GM19463 (cell line): ENCODE measurements at regions not wholly inside any gene's neighbourhood (a gene's known extent, or its start where the extent isn't known, plus 50 kb on each side); places are given as distances from the start of the nearest gene placed in this dataset.
"Not testable (repeated sequence)": the region's sequence is repeated elsewhere in the genome, so short reads cannot be mapped to it uniquely, and the experiment has no call there.

Experiments used
- ATAC-seq: cut with Tn5 transposase; IDR thresholded peaks from one replicate; pipeline ENCODE4 v1.9.1; 2021; ENCODE audit warnings: mild to moderate bottlenecking, moderate library complexity; ENCODE audit not compliant: unreplicated experiment

DNA sequence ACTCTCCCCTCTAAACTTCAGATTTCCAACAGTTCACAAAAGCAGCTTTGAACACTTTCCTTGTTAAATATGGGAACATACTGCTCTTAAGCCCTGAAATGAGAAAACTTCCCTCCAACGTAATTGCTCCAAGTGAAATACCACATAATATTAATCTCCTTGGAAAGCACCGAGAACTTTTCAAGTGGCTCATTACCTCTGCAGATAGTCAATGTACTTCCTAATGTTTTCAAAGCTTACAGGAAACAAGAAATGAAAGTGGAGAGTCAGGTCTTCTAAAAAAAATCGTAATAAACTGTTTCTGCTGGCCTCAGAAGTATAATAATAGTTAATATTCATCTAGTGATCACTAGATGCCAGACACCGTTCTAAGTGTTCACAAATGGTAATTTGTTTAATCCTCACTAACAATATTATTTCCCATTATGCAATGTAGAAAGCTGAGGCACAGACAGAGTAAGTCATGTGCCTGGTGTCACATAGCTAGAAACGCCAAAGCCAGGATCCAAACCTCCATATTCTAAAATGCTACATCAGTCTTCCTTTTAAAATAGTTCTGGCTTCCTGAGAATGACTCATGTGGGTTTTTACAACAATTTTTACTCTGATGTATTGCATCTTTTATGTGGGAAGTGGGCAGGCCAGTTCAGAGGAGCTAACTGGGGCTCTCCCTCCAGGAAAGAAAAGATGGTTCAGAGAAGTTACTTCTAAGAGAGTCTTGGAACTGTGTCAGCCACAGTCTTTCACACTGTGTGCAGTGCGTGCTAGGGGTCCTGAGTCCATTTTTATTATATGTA, 177.2 kb downstream of the PLPPR4 start:
- ATAC-seq = peak; percentile 45

DNA sequence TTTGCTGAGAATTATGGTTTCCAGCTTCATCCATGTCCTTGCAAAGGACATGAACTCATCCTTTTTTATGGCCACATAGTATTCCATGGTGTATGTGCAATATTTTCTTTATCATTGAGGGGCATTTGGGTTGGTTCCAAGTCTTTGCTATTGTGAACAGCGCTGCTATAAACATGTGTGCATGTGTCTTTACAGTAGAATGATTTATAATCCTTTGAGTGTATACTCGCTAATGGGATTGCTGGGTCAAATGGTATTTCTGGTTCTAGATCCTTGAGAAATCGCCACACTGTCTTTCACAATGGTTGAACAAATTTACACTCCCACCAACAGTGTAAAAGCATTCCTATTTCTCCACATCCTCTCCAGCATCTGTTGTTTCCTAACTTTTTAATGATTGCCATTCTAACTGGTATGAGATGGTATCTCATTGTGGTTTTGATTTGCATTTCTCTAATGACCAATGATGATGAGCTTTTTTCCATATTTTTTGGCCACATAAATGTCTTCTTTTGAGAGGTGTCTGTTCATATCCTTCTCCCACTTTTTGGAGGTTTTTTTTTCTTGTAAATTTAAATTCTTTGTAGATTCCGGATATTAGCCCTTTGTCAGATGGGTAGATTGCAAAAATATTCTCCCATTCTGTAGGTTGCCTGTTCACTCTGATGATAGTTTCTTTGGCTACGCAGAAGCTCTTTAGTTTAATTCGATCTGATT, 180.1 kb downstream of the PLPPR4 start:
- not testable (repeated sequence) for ATAC-seq

DNA sequence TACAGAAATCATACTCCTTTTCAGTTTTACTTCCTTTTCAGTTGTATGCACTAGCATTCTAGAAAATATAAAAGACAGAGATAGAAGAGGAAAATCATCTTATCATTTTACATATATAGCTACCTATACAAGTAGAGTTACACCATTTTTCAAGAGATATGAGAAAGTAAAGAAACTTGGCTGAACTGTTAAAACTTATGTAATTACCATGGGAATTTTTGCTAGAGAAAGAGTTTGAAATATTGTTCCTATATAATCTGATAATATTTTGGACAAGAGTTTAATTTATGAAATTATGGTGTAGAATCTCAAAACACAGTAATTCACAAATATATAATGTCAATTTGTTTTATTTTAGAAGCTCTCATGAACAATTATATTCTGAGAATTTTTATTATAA, 180.8 kb downstream of the PLPPR4 start:
- no peak for ATAC-seq

DNA sequence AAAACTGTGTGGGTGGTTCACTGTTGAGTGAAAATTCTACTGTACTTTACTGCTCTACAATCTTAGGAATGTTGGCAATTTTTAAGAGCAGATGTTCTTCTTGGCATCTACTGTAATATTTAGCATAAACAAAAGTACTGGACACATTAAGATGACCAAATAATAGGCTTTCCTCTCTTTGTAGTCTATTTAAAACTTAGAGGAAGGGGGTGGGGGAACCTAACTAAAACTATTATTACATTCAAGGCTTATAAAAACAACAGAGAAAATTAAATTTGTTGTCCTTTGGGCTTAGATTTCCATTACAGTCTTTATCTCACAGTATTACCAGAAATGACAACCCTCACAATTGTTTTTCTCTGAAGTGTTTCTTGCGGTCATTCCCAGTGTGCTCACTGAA, 181.2 kb downstream of the PLPPR4 start:
- no peak for ATAC-seq

DNA sequence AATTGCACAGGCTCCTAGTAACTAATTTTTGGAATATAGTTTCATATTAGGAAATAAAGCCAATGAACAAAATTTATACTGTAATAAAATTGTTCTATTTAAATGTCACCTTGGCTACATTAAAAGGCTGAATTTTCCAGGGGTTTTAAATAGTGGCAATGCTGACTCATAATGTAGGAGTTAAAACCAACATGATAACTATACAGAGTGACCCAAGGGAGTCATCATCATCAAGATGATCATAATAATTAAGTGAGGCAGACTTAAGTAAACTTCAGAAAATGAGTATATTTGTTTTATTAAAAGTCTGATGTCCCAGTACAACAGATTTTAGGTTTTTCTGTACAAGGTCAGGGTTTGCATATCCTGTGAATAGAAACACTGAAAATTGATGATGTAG, 183.4 kb downstream of the PLPPR4 start:
- no peak for ATAC-seq

DNA sequence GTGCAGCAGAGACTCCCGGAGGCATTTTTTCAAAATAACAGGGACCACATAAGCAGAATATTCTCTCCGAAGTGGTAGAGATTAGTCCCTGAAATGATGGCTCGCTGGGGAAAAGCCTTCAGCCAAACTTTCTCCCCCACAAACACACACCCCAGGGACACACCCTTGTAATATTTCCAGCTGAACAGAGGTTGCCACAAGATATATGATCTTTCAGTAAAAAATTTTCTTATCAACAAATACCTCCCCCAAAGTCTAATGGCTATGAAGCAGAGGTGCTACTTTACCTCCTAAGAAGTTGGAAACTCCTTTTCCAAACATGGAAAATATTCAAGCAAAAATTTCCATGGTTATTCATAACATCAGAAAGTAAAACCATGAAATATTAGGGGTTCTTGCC, 190.2 kb upstream of the PALMD start:
- no peak for ATAC-seq

DNA sequence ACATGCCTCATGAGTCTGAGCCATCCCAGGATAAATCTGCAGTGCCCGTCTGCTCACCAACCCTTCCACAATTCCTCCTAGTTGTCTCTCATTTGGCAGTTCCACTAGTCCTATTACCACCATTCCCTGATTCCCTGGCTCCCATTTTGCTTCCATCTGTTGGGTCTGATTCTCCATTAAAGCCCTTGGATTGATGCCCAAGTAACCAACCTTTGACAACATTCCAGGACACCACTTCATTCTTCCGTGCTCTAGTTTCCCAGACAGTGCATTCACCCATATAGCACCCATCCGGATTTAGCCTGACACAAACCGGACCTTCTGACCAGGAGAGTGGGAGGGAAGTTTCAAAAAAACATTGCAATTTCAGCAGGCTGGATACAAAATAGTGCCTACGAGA, 189.4 kb upstream of the PALMD start:
- no peak for ATAC-seq

DNA sequence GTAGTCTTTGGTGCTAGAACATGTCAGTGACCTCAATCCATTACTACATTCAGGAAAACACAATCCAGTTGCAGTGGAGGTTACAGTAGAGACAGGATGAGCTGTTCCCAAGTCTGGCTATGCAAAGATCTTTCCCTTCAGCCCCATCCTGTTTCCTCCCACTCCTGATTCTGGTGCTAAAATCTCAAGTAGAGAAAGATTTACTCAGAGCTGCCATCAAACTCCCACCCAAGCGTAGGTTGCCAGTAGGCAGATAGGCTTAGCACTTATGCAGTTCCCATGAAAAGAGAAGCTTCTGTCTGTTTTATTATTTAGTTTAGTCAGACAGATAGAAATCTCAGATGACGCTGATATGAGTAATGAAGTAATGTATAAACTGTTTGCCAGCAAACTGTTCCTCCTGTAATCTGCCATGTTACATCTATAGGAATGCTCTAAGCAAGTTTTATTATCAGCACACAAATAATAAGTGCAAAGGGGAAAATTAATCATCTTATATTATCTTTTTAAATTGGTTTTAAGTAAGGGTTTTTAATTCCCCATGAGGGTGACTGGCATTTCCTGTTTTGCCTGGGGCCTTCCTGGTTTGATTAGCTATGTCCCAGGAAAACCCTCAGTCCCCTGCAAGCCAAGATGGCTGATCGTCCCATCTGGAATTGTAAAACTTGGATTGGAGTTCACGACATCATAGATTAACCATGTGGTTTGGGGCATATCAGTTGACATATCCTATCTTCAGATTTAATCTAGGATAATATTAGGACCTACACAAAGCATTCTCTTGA, 188.3 kb upstream of the PALMD start:
- ATAC-seq = no peak

DNA sequence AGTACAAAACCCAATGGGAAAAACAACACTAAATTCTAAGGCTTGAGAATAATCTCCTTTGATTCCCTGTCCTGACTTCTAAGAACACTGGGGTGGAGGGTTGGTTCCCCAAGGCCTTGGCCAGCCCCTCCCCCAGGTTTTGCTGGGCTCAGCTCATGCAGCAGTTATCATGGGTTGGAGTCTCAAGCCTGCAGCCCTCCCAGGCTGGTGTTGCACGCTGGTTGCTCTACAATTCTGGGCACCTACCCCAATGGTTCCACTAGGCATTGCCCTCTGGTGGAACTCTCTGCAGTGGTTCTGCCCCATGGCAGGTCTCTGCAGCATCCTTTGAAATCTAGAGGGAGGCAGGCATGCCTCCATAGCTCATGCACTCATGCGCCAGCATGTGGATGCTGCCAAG, 184.4 kb upstream of the PALMD start:
- no peak for ATAC-seq

DNA sequence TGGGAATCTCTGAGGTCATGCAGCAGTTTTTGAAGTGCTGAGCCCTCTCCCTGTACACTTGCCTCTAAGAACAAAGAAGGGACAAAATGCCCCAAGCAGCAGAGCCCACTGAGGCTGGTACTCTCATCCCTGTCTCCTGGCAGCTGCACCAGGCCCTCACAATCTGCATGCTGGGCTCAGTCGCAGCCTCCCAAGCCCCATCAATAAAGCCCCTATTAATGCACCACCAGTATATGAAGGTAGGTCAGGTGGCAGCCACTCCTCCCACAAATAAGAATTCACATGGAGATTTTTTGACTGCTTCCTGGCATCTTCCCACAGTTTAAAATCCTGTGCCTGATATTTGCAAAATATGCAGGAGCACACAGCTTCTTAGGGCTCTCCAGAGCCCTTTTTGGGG, 181.2 kb upstream of the PALMD start:
- no peak for ATAC-seq

DNA sequence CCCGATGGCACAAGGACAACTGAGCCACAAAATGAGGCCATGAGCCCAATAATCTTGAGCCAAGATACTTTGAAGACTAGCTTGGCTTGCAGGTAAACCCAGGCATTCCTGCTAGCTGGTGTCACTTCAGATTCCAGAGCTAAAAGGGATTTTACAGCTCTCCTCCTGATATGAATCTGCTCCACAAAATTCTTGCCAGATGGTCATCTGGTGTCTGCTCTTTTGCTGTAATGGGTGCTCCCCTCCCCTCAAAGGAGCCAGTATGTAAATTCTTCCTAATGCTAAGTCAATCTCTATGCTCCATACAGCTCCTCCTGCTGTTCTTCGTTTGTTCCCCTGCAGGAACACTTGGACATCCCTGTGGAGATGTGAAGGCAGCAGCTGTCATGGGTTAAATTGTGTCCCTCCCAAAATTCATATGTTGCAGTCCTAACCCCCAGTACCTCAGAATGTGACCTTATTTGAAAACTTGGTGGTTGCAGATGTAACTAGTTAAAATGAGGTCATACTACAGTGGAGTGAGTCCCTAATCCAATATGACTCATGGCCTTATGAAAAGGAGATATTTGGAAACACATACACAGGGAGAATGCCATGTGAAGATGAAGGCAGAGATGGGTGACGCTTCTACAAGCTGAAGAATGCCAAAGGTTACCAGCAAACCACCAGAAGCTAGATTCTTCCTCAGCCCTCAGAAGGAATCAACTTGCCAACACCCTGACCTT, 180.6 kb upstream of the PALMD start:
- no peak for ATAC-seq

DNA sequence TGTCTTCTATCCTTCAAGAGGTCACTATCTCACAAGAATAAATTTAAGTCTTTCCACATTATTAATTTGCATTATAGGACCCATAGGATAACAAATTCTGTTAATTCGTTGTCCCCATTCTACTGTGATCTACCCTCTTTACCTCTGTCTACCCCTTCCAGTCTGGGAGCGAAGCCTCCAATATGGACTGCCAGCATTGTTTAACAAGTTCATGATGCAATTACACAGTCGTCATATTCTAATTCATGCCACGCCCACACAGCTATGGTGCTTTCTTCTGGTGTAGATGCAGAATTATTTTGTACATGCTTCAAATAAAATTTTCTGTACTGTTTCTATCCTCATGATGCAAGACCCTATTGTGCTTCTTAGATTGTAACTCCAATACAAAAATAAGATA, 178.3 kb upstream of the PALMD start:
- no peak for ATAC-seq

DNA sequence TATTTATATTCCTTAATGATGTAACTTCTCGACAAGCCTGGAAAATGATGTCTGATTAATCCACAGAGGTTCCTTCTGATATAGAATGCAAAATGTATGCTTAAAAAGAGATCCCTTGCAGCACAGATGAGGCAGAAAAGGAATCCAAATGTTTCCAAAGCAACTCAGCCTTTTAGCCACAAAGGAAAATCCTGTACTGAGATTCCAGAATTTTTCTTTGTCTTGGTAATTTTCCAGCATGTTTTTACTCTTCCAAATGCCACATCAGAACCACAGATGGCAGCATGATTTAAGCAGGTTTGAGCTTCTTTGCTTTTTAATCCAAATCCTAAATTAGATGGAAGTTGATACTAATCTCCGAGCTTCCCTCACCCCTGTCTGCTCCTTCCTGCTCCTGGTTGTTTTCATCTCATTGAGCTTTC, 176.4 kb upstream of the PALMD start:
- no peak for ATAC-seq

DNA sequence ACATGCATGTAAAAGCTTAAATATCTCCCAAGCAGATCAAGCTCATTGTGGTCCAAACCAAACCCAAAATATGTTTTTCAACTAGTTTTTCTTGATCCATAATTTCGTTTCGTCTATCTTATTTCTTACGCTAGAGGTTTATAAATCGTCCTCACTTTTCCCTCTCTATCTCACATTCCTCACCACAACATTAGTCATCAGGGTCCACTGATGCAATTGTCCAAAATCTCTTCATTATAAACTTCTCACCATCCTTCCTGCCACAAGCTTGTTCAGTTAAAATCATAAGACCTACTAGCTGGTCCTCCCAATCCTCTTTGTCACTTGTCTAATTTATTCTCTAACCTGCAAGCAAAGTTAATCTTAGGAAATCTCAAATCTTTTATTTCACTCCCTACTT, 173.0 kb upstream of the PALMD start:
- no peak for ATAC-seq

DNA sequence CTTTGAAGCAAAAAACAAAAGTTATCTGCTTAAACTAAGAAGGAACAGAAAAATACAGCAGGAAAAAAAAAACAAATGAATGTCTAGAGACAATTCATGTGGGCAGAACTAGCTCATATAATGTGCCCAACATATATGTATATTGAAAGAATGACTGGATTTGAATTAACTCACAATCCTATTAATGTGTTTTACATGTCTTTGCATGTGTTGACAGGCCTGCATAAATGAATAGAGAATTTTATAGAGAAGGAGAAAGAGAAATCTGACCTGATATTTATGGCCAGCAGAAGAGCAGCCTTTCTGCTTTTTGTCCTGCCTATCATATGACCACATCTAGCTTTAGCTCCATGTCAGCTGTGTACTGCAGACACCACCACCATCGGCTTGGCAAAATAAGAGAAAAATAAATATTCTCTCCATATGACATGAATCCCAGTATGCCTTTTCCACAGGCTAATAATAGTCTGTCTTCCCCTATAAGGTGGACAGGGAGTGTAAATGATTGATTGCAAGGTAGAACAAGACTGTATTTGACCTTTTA, 171.5 kb upstream of the PALMD start:
- ATAC-seq = no peak

DNA sequence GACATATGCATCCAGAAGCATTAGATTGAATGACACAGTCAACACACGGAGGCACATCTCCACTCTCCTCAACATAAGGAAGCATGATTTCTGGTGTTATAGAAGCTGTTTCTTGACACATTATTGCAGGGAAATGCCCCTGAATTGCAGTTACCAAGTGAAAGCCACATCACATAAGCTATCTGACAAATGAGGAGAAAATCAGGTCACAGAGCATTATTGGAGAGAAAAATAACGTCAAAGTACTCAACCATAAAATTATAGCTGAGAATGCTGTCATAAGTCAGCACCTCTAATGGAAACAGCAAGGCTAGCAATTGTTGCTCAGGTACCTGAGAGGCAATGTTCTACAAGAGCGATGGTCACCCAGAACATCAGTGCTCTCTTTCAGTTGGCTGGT, 169.9 kb upstream of the PALMD start:
- no peak for ATAC-seq

DNA sequence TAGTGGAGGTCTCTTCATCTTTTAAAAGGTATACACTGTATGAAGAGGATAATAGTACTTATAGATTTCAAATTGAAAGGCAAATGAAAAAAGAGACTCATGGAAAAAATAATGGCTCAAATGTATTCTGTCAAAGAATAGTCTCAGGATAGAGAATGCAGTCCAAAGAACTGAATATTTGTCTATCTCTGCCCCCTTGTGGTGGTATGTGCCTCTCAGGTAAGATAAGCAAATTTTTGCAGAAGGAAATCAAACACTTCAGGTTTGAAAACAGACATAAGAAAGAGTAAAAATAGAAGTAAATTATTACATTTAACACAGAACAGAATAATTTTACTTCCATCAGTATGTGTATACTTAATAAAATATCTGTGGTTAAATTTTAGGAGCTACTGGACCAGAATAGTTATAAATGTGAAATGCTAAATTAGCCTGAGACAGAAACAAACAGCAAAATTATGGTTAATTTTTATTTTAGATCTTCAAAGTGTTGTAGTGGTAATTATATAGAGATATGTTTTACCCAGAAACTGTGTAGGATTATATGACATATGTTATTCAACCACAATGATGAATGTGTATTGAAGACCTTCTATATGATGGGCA, 164.4 kb upstream of the PALMD start:
- ATAC-seq = peak; percentile 71

DNA sequence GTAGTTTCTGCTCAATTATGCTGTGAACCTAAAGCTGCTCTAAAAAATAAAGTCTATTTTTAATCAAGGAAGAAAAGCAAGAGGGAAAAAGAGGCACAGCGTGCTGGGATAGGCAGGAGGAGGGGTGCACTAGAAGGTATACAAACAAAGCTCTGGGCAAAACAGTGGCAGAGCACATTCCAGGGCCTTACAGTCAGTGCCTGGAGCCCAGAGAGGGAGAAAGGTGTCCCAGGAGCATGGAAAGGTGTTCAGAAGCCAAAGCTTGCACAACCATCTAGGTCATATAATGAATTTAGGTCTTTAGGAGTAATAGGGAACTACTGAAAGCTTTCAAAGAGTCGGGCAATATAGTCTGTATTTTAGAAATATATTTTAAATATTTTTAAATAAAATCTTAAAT, 163.6 kb upstream of the PALMD start:
- no peak for ATAC-seq

DNA sequence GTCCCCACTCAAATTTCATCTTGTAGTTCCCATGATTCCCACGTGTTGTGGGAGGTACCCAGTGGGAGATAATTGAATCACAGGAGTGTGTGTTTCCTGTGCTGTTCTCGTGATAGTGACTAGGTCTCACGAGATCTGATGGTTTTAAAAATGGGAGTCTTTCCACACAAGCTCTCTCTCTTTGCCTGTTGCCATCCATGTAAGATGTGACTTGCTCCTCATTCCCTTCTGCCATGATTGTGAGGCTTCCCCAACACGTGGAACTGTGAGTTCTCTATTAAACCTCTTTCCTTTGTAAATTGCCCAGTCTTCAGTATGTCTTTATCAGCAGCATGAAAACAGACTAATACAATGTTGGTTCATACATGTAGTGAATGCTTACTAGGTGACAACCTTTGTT, 163.2 kb upstream of the PALMD start:
- ATAC-seq = no peak

DNA sequence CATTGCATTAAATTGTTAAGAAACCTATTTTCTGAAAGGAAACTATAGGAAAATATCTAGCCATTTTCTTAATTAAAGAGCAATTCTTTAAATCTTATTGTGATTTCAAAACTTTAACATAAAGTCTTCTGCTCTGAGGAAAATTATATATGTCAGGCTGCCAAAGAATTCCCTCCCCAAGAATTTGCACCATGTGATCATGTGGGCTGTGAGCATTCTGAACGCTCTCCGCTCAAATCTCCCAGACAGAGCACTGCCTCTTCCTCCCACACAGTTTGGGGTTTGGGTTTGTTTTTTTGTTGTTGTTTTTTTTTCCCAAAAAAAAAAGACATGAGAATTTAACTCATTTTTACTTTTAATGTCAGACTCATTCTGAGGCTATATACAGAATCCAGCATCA, 155.9 kb upstream of the PALMD start:
- no peak for ATAC-seq
